GM12864 (cell line): ENCODE measurements at regions not wholly inside any gene's neighbourhood (a gene's known extent, or its start where the extent isn't known, plus 50 kb on each side); places are given as distances from the start of the nearest gene placed in this dataset.

ENCODE experiments used
- DNase-seq: peaks from one replicate; pipeline ENCODE4 v3.0.0-alpha.2; 2011; ENCODE audit warnings: low read depth
- H3K4me3 ChIP-seq: 2 replicates; pipeline ENCODE4 v1.5.1; 2011; ENCODE audit warnings: mild to moderate bottlenecking, low read depth, low read length, control low read depth
- CTCF ChIP-seq: IDR thresholded peaks from 2 replicates; pipeline ENCODE4 v1.5.1; 2011; ENCODE audit warnings: low read depth, mild to moderate bottlenecking, moderate library complexity, low read length, control low read depth, inconsistent platforms; ENCODE audit errors: missing control alignments

- DNase-seq = no peak
- TF ChIP-seq CTCF = no peak
- no peak overlapping the region for H3K4me3 ChIP-seq
Measured at GRCh38 chr7:10596827-10597226, 376.8 kb upstream of the PHF14 start.

DNA sequence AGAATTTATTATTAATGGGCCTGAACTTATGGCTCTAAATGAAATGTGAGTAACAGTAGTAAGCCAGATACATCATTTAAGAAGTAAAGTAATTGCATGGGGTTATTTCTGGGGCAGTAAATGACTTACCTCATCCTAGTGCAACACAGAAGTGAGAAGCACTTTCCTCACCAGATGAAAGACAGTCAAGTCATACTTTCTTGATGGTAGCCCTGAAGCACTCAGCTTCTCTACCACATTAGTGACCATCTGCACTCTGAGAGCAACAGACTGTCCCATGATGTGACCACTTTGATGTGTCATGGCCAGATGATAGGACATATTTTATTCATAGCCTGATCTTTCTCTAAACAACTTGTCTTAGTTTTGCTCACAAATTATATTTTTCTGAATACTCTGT, 369.5 kb upstream of the PHF14 start:
- DNase-seq = no peak
- no peak for TF ChIP-seq CTCF
- no peak overlapping the region for H3K4me3 ChIP-seq

GRCh38 chr7:10612950-10613349, 360.7 kb upstream of the PHF14 start:
- no peak for DNase-seq
- no peak overlapping the region for H3K4me3 ChIP-seq
- TF ChIP-seq CTCF = no peak

- TF ChIP-seq CTCF = no peak
- no peak for DNase-seq
- H3K4me3 ChIP-seq = no peak overlapping the region
Measured at GRCh38 chr7:10618953-10619352, 354.7 kb upstream of the PHF14 start.

DNA sequence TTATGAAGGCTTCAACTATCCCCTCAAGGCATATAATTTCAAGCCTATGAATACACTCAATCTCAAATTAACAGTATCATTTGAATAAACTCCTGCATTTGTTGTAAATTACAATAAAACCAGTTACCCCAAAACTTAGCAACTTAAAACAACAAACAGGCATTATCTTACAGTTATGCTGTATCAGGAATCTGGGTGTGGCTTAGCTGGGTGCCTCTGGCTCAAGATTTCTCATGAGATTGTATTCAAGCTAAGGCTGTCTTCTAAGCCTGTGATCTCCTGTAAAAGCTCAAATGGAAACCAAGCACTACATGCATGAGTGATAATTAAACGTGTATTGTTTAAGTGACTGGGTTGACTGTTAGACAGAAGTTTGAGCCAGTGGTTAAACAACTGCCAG, 341.0 kb upstream of the PHF14 start:
- TF ChIP-seq CTCF = no peak
- no peak for DNase-seq
- H3K4me3 ChIP-seq = no peak overlapping the region

DNA sequence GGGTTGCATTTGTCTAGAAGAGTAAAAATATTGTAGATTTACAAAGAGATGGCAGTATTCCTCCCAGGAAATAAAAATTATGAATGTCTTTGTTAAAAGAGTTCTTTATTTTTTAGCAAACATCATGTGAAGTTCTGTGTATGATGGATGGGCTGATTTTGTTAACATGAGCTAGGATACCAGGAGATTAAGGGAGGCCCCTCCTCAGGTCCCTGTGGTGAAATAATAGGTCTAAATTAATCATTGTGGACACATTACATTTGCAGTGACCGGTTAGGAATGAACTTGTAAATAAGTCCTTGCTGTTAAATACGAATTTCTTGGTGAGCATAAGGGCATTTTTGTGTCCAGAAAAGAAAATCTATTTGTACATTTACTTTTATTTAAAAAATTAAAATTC, 339.4 kb upstream of the PHF14 start:
- H3K4me3 ChIP-seq = no peak overlapping the region
- no peak for DNase-seq
- TF ChIP-seq CTCF = no peak

DNA sequence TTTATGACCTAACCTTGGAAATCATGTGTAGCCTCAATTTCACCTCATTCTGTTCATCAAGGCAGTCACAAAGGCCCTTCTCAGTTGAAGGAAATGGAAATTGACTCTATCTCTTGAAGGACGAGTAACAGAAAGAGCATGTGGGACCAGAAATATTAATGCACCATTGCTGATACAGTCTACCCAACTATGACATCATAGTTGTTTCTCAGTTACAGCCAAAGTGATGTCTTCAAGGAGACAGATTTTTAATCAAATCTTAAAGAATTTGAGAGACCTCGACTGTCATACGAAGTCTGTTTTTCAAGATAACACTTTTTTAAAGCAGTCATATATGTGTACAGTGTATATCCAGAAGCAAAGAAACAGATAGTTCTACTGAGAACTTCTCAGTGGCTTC, 335.7 kb upstream of the PHF14 start:
- no peak for TF ChIP-seq CTCF
- DNase-seq = no peak
- H3K4me3 ChIP-seq = no peak overlapping the region
